Gastrocnemius medialis (tissue), 4 donors: ENCODE measurements at regions not wholly inside any gene's neighbourhood (a gene's known extent, or its start where the extent isn't known, plus 50 kb on each side); places are given as distances from the start of the nearest gene placed in this dataset.

Experiments used
- ATAC-seq, 2 donors: fragments of 150-250 bp; one replicate each; pipeline ENCODE4 v1.9.1; 2016
- DNase-seq, 2 donors: peaks; one replicate each; pipeline ENCODE4 v3.0.0-alpha.2; 2019
- H3K27ac ChIP-seq, 4 donors: fragments of 200-600 bp; sonication (generic); 1 replicate in 1 of 4; 2 replicates in 3 of 4; pipeline ENCODE4 v1.5.1; 2016 to 2018; ENCODE audit warnings: mild to moderate bottlenecking in 2 of 4, moderate library complexity in 1 of 4
- H3K27me3 ChIP-seq, 3 donors: fragments of 200-600 bp; sonication (generic) in 2 of 3; 1 replicate in 1 of 3; 2 replicates in 2 of 3; pipeline versions ENCODE4 v1.5.1 to v1.6.0; 2016 to 2019; ENCODE audit warnings: mild to moderate bottlenecking in 1 of 3, moderate library complexity in 1 of 3
- H3K36me3 ChIP-seq, 2 donors: fragments of 200-600 bp; sonication (generic) in 1 of 2; one replicate each; pipeline ENCODE4 v1.5.1; 2017 to 2018
- H3K4me1 ChIP-seq, 2 donors: fragments of 200-600 bp; sonication (generic) in 1 of 2; one replicate each; pipeline ENCODE4 v1.5.1; 2016 to 2017; ENCODE audit warnings: mild to moderate bottlenecking in 2 of 2
- H3K4me3 ChIP-seq, 4 donors: fragments of 200-600 bp; sonication (generic) in 3 of 4; 1 replicate in 1 of 4; 2 replicates in 3 of 4; pipeline ENCODE4 v1.5.1; 2016 to 2019; ENCODE audit warnings: mild to moderate bottlenecking in 2 of 4
- H3K9me3 ChIP-seq, 3 donors: fragments of 200-600 bp; sonication (generic) in 2 of 3; 1 replicate in 1 of 3; 2 replicates in 2 of 3; pipeline ENCODE4 v1.5.1; 2016 to 2019
- CTCF ChIP-seq, 5 experiments: fragments of 450-650 bp in 3 of 5; fragments of 200-600 bp in 2 of 5; sonication (generic) in 2 of 5; IDR thresholded peaks in 4 of 5; conservative IDR thresholded peaks in 1 of 5; 1 replicate in 4 of 5; 2 replicates in 1 of 5; pipeline ENCODE4 v1.5.1; 2016 to 2019; ENCODE audit warnings: antibody characterized with exemption in 5 of 5, mild to moderate bottlenecking in 3 of 5, moderate library complexity in 3 of 5
- POLR2A ChIP-seq, 2 donors: fragments of 450-650 bp; IDR thresholded peaks; one replicate each; pipeline ENCODE4 v1.6.1; 2017; ENCODE audit warnings: antibody characterized with exemption in 2 of 2, mild to moderate bottlenecking in 2 of 2, moderate library complexity in 2 of 2
- in situ Hi-C, 4 donors: fragments of 200-750 bp; cut with MboI; loops; one replicate each; pipeline versions ENCODE4 v1.15.0 to v1.8.0; 2017; ENCODE audit warnings: low sequenced_read_pairs in 4 of 4
- intact Hi-C: fragments of 100-400 bp; cut with DNase I; formaldehyde crosslinking; loops from one replicate; pipeline ENCODE4 v1.15.1; 2023; ENCODE audit warnings: low total_unique reads

DNA sequence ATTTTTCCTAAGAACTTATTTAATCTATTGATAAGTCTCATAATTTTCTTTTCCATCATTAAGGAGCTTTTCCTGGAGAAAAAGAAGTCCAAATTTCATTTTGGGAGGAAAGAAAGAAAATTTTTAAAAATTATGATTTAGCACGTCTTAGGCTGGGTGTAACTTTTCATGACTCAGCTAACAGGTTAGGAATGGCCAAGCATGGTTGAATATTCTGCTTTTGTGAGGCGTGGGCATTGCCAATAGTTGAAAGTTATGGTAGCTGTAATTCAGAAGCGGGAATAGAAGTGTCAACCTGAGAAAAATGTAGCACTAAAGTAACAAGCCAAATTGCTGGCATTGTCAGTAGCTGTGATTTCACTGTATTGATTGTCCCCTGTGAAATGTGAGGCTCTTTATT lies 77.2 kb upstream of the ARID1B start:
- H3K9me3 ChIP-seq = no peaks in the 10 kb centered on the region
- H3K4me3 ChIP-seq = no peak overlapping the region
- no peaks in the 10 kb centered on the region for H3K27me3 ChIP-seq
- DNase-seq (no peak), ATAC-seq (no peak)
- no peaks in the 10 kb centered on the region for H3K4me1 ChIP-seq
- intact Hi-C loops = no loop called here
- no peak overlapping the region for H3K27ac ChIP-seq
- no peak for TF ChIP-seq POLR2A (IDR thresholded peaks at IDR 0.05)
- TF ChIP-seq CTCF (IDR thresholded peaks at IDR 0.05 in 4 of 5, conservative IDR thresholded peaks at IDR 0.05 in 1 of 5) = no peak
- H3K36me3 ChIP-seq = no peaks in the 10 kb centered on the region
- in situ Hi-C loops = no loop called here

- Histone ChIP-seq H3K4me1 (no peaks in the 10 kb centered on the region), H3K27ac (no peak overlapping the region), H3K36me3 (no peaks in the 10 kb centered on the region), H3K27me3 (no peaks in the 10 kb centered on the region), H3K4me3 (no peak overlapping the region), H3K9me3 (no peaks in the 10 kb centered on the region)
- DNase-seq (no peak), ATAC-seq (no peak)
- no peak for TF ChIP-seq CTCF (IDR thresholded peaks at IDR 0.05 in 4 of 5, conservative IDR thresholded peaks at IDR 0.05 in 1 of 5)
- TF ChIP-seq POLR2A (IDR thresholded peaks at IDR 0.05) = no peak
- in situ Hi-C loops (no loop called here), intact Hi-C loops (no loop called here)
Measured at GRCh38 chr6:156699017-156699421, 78.2 kb upstream of the ARID1B start.

GRCh38 chr6:156698239-156699016 lies 78.8 kb upstream of the ARID1B start:
- Histone ChIP-seq H3K36me3 (no peaks in the 10 kb centered on the region), H3K9me3 (no peaks in the 10 kb centered on the region), H3K4me1 (no peaks in the 10 kb centered on the region), H3K4me3 (no peak overlapping the region), H3K27ac (no peak overlapping the region), H3K27me3 (no peaks in the 10 kb centered on the region)
- intact Hi-C loops (no loop called here), in situ Hi-C loops (no loop called here)
- ATAC-seq (no peak), DNase-seq (no peak)
- no peak for TF ChIP-seq CTCF (IDR thresholded peaks at IDR 0.05 in 4 of 5, conservative IDR thresholded peaks at IDR 0.05 in 1 of 5)
- no peak for TF ChIP-seq POLR2A (IDR thresholded peaks at IDR 0.05)

DNA sequence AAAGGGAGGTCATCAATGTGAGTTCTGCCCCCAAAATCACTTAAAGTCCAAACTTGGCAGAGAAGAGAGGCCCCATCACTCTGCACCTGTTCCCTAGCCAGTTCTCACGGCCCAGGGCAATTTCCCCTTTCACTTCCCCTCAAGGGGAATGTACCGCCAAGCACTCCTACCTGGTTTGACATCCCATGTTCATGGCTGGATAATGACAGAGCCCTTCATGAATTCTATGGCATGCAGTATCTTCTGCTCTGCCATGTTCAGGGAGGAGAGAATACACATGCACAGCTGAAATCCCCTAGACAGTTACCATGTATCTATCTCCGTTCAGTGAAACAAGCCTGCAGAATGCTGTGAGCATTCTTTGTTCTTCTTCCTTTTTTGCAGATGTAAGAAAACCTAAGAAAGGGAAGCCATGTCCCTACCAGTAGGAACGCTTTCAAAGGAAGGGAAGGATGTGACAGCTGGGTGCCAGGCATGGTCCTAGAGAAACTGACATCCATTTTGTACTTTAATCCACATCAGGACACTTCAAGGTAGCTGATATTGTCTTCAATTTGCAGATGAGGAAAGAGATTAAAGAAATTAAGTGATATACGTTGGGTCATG lies 79.8 kb upstream of the ARID1B start:
- no peaks in the 10 kb centered on the region for H3K9me3 ChIP-seq
- no peak overlapping the region for H3K4me3 ChIP-seq
- H3K4me1 ChIP-seq = no peaks in the 10 kb centered on the region
- no peak for DNase-seq
- ATAC-seq = no peak
- TF ChIP-seq POLR2A (IDR thresholded peaks at IDR 0.05) = no peak
- H3K27me3 ChIP-seq = no peaks in the 10 kb centered on the region
- in situ Hi-C loops = no loop called here
- no peak overlapping the region for H3K27ac ChIP-seq
- H3K36me3 ChIP-seq = no peaks in the 10 kb centered on the region
- intact Hi-C loops = no loop called here

GRCh38 chr6:156695742-156696141 lies 81.4 kb upstream of the ARID1B start:
- ATAC-seq = no peak
- intact Hi-C loops = no loop called here
- H3K4me3 ChIP-seq = no peak overlapping the region
- no peaks in the 10 kb centered on the region for H3K4me1 ChIP-seq
- TF ChIP-seq CTCF (IDR thresholded peaks at IDR 0.05 in 4 of 5, conservative IDR thresholded peaks at IDR 0.05 in 1 of 5) (no peak), POLR2A (IDR thresholded peaks at IDR 0.05) (no peak)
- in situ Hi-C loops = no loop called here
- no peak for DNase-seq
- H3K27me3 ChIP-seq = no peaks in the 10 kb centered on the region
- H3K36me3 ChIP-seq = no peaks in the 10 kb centered on the region
- H3K9me3 ChIP-seq = no peaks in the 10 kb centered on the region
- no peak overlapping the region for H3K27ac ChIP-seq
